Retinal pigment epithelial cell (primary cell): ENCODE measurements at regions not wholly inside any gene's neighbourhood (a gene's known extent, or its start where the extent isn't known, plus 50 kb on each side); places are given as distances from the start of the nearest gene placed in this dataset.

ENCODE experiments used
- DNase-seq: peaks from one replicate; pipeline ENCODE4 v3.0.0-alpha.2; 2010; ENCODE audit warnings: low read depth
- H3K4me3 ChIP-seq: 2 replicates; pipeline ENCODE4 v1.5.1; 2011; ENCODE audit warnings: mild to moderate bottlenecking, low read length, control low read depth, moderate library complexity
- CTCF ChIP-seq: conservative IDR thresholded peaks from 2 replicates; pipeline ENCODE4 v1.5.1; 2011; ENCODE audit warnings: low read depth, low read length, control low read depth, inconsistent platforms

DNA sequence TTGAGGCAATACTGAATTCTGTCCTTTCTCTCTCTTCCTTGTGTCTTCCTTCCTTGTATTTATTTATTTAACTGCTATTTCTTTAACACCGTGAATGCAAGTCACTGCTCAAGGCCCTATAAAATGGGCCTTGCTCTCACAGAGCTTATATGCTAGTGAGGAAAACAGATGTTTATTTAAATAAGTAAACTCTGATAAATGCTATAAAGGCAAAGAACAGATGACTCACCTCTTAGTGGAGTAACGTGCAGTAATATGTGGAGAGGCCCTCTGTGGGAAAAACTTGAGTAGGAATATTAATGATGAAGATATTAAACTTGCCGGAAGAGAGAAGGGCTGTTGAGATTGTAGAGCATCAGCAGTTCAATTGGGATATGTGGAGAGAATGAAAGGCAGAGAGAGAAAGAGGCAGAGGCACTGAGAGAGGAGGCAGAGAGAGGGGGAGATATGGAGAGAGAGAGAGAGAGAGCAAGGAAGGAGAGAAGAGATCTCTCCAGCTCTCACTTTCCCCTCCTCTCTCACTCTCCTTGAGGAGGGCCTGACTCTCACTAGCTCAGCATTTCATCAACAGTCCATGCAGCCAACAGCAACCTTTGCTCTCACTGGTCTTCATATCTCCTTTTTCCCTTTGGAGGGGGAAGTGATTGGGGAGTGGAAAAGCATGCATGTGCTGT is 322.2 kb downstream of the LMX1A start:
- no peak overlapping the region for H3K4me3 ChIP-seq
- TF ChIP-seq CTCF = no peak
- DNase-seq = no peak

DNA sequence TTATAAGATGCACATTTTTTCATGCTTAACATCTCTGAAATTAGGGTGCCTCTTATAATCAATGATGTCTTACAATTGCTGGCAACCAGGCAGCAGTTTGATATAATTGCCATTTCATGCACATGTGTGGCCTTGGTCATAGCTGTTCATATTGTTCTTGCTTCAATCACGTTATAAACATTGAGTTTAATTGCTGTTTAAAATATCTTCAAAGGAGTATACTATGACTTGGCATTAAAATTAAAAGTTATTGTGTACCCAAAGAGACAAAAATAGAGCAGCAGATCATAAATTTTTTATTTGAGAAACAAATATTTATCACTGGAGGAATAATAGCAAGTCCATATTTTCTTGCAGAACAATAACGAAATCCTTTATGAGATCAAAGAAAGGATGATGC is 325.5 kb downstream of the LMX1A start:
- TF ChIP-seq CTCF = no peak
- no peak for DNase-seq
- no peak overlapping the region for H3K4me3 ChIP-seq

GRCh38 chr1:165025805-165026204 is 330.7 kb downstream of the LMX1A start:
- DNase-seq = no peak
- H3K4me3 ChIP-seq = no peak overlapping the region
- no peak for TF ChIP-seq CTCF

DNA sequence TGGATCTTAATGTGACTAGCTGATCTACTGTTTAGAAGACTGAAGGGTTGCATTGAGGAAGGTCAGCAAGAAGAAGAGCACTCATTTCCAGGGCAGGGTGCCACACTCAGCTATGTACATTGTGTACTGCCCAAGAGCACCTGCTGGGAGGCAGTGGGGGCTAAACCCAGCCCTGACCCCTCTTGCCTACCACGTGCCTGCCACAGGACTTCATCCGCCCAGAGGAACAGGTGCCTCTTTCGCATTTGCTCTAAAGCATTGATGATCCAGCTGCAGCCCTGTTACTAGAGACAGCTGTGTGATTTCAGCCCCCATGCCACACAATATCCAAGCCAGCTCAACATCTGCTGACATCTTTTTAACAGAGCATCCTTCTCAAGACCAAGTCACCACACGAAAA is 341.8 kb downstream of the LMX1A start:
- no peak for TF ChIP-seq CTCF
- no peak overlapping the region for H3K4me3 ChIP-seq
- DNase-seq = no peak

DNA sequence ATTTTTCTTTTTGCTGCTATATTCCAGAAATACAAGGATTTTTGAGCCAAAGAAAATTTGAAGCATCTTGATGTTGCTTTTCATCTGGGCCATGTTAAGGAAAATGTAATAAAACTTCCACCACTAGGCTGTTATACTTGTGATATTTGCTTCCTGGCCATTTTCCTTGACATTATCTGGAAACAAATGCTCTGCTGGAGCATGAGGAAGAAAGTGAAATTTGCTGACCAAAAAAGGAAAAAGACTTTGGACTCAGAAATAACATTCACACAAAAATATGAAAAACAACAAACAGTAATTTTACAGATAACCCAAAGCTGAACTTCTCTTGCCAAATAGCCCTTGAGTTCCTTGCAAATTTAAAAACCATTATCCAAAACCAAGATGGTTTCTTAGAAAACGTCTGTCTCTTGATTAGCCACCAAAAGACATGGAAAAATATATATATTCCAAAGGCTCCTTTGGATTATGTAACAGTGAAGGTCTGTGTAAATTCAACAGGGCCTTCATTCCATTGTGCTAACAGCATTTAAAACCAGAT is 344.5 kb downstream of the LMX1A start:
- no peak for DNase-seq
- no peak overlapping the region for H3K4me3 ChIP-seq
- no peak for TF ChIP-seq CTCF

GRCh38 chr1:165011186-165011585 is 345.3 kb downstream of the LMX1A start:
- DNase-seq = no peak
- H3K4me3 ChIP-seq = no peak overlapping the region
- TF ChIP-seq CTCF = no peak

- H3K4me3 ChIP-seq = no peak overlapping the region
- DNase-seq = no peak
- TF ChIP-seq CTCF = no peak
These were observed 346.0 kb downstream of the LMX1A start for GRCh38 chr1:165010418-165011070.
